Mucosa of rectum (tissue), 2 donors: ENCODE measurements at regions not wholly inside any gene's neighbourhood (a gene's known extent, or its start where the extent isn't known, plus 50 kb on each side); places are given as distances from the start of the nearest gene placed in this dataset.
"Not testable (repeated sequence)": the region's sequence is repeated elsewhere in the genome, so short reads cannot be mapped to it uniquely, and the experiment has no call there.

ENCODE experiments used
- H3K27ac ChIP-seq, 2 donors: one replicate each; pipeline ENCODE4 v1.7.0; 2013; ENCODE audit warnings: inconsistent platforms in 2 of 2, low read depth in 2 of 2, low read length in 2 of 2
- H3K27me3 ChIP-seq, 2 donors: one replicate each; pipeline ENCODE4 v1.7.0; 2013; ENCODE audit warnings: low read length in 2 of 2; ENCODE audit not compliant: control insufficient read depth in 2 of 2, insufficient read depth in 2 of 2
- H3K36me3 ChIP-seq, 2 donors: one replicate each; pipeline ENCODE4 v1.7.0; 2013; ENCODE audit warnings: low read length in 2 of 2; ENCODE audit not compliant: control insufficient read depth in 2 of 2, insufficient read depth in 2 of 2
- H3K4me1 ChIP-seq, 2 donors: one replicate each; pipeline ENCODE4 v1.7.0; 2013; ENCODE audit warnings: low read length in 2 of 2, mild to moderate bottlenecking in 1 of 2; ENCODE audit not compliant: control insufficient read depth in 2 of 2, insufficient read depth in 2 of 2
- H3K4me3 ChIP-seq, 2 donors: one replicate each; pipeline ENCODE4 v1.7.0; 2013; ENCODE audit warnings: low read length in 2 of 2
- H3K9ac ChIP-seq, 2 donors: one replicate each; pipeline ENCODE4 v1.7.0; 2013; ENCODE audit warnings: low read length in 2 of 2, low read depth in 1 of 2, mild to moderate bottlenecking in 1 of 2
- H3K9me3 ChIP-seq, 2 donors: one replicate each; pipeline ENCODE4 v1.7.0; 2013; ENCODE audit warnings: low read length in 2 of 2; ENCODE audit not compliant: control insufficient read depth in 2 of 2
- donor health status: healthy.
- donor health status: Normal muscosa, but diverticular disease.

- not testable (repeated sequence) for H3K9me3 ChIP-seq, H3K36me3 ChIP-seq, H3K4me3 ChIP-seq, H3K27ac ChIP-seq, H3K27me3 ChIP-seq, H3K9ac ChIP-seq, H3K4me1 ChIP-seq
Observed at GRCh38 chrX:132302687-132303086, 83.4 kb upstream of the RAP2C start.

GRCh38 chrX:132294776-132295495 lies 75.7 kb upstream of the RAP2C start:
- no peaks in the 10 kb centered on the region for H3K36me3 ChIP-seq
- no peak overlapping the region for H3K4me3 ChIP-seq
- no peaks in the 10 kb centered on the region for H3K4me1 ChIP-seq
- peaks cover 0 to 2% of the 10 kb centered on the region in 2 donors for H3K27me3 ChIP-seq
- H3K9ac ChIP-seq, result no peak overlapping the region
- H3K9me3 ChIP-seq, result no peaks in the 10 kb centered on the region
- H3K27ac ChIP-seq, result no peak overlapping the region

- peaks cover 0 to 2% of the 10 kb centered on the region in 2 donors for H3K27me3 ChIP-seq
- no peak overlapping the region for H3K9ac ChIP-seq
- no peaks in the 10 kb centered on the region for H3K4me1 ChIP-seq
- H3K27ac ChIP-seq, result no peak overlapping the region
- no peaks in the 10 kb centered on the region for H3K36me3 ChIP-seq
- H3K9me3 ChIP-seq, result no peaks in the 10 kb centered on the region
- H3K4me3 ChIP-seq, result no peak overlapping the region
Observed at GRCh38 chrX:132294192-132294591, 74.9 kb upstream of the RAP2C start.

- Histone ChIP-seq H3K36me3 (no peaks in the 10 kb centered on the region), H3K27me3 (peaks cover 0 to 2% of the 10 kb centered on the region in 2 donors), H3K4me3 (no peak overlapping the region), H3K9ac (no peak overlapping the region), H3K4me1 (no peaks in the 10 kb centered on the region), H3K9me3 (no peaks in the 10 kb centered on the region), H3K27ac (no peak overlapping the region)
Observed at GRCh38 chrX:132292793-132293192, 73.5 kb upstream of the RAP2C start.

GRCh38 chrX:132277953-132278614 lies 58.8 kb upstream of the RAP2C start:
- Histone ChIP-seq H3K36me3 (no peaks in the 10 kb centered on the region), H3K9ac (no peak overlapping the region), H3K4me3 (no peak overlapping the region), H3K27ac (no peak overlapping the region), H3K27me3 (peaks cover 0 to 2% of the 10 kb centered on the region in 2 donors), H3K4me1 (no peaks in the 10 kb centered on the region), H3K9me3 (no peaks in the 10 kb centered on the region)

GRCh38 chrX:132272826-132273225 lies 53.6 kb upstream of the RAP2C start:
- no peak overlapping the region for H3K4me3 ChIP-seq
- no peaks in the 10 kb centered on the region for H3K9me3 ChIP-seq
- H3K36me3 ChIP-seq, result no peaks in the 10 kb centered on the region
- H3K4me1 ChIP-seq, result no peaks in the 10 kb centered on the region
- H3K27me3 ChIP-seq, result peaks cover 0 to 3% of the 10 kb centered on the region in 2 donors
- no peak overlapping the region for H3K27ac ChIP-seq
- H3K9ac ChIP-seq, result no peak overlapping the region

- Histone ChIP-seq H3K27me3 (peaks cover 0 to 3% of the 10 kb centered on the region in 2 donors), H3K4me3 (no peak overlapping the region), H3K27ac (peak overlapping the region in 1 of 2 donors; percentile 15), H3K9ac (no peak overlapping the region), H3K9me3 (no peaks in the 10 kb centered on the region), H3K36me3 (no peaks in the 10 kb centered on the region), H3K4me1 (no peaks in the 10 kb centered on the region)
Observed at GRCh38 chrX:132271311-132271778, 52.1 kb upstream of the RAP2C start.

- Histone ChIP-seq H3K4me3 (no peak overlapping the region), H3K27ac (no peak overlapping the region), H3K9me3 (no peaks in the 10 kb centered on the region), H3K4me1 (no peaks in the 10 kb centered on the region), H3K27me3 (peaks cover 0 to 3% of the 10 kb centered on the region in 2 donors), H3K36me3 (no peaks in the 10 kb centered on the region), H3K9ac (no peak overlapping the region)
Observed at GRCh38 chrX:132270699-132271098, 51.5 kb upstream of the RAP2C start.

GRCh38 chrX:132270021-132270420 lies 50.8 kb upstream of the RAP2C start:
- no peak overlapping the region for H3K9ac ChIP-seq
- peaks cover 0 to 3% of the 10 kb centered on the region in 2 donors for H3K27me3 ChIP-seq
- H3K9me3 ChIP-seq, result no peaks in the 10 kb centered on the region
- no peak overlapping the region for H3K4me3 ChIP-seq
- H3K27ac ChIP-seq, result no peak overlapping the region
- H3K4me1 ChIP-seq, result no peaks in the 10 kb centered on the region
- H3K36me3 ChIP-seq, result no peaks in the 10 kb centered on the region
